ENCODE measurements at regions not wholly inside any gene's neighbourhood (a gene's known extent, or its start where the extent isn't known, plus 50 kb on each side); places are given as distances from the start of the nearest gene placed in this dataset.

DNA sequence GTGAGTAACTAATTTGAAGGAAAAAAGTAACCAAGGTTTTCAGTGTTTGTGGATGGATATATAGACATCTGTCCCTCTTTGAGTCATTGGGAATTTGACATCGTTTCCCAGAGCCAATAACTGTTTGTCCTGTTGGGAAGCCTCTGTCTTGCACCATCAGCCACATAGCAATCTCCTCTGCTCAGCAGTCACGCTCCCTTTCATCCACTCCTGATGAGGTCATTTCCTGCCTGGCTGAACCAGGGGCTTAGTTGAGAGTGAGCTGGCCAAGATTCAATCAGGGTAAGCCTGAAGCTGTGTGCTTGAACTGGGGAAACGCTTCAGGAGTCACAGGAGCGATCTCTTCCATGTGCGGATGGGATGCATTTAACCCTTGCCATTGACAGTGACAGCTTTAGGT, 121.5 kb upstream of the FOXQ1 start:
- H3K27ac ChIP-seq (ENCODE audit: low read depth, low read length), result no peak overlapping the region
- intact Hi-C loops (cut with micrococcal nuclease), result no loop called here
- no peak overlapping the region for H3K4me3 ChIP-seq (ENCODE audit: low read length)
- Mint-ChIP-seq H3K4me1 (no peaks in the 10 kb centered on the region), H3K27ac (no peak overlapping the region), H3K36me3 (no peaks in the 10 kb centered on the region), H3K27me3 (peaks cover 2 to 32% (median 17%) of the 10 kb centered on the region in 5 donors), H3K4me3 (no peak overlapping the region), H3K9me3 (peaks cover 0 to 12% (median 3%) of the 10 kb centered on the region in 11 donors)
- POLR2A ChIA-PET, result no interaction called here
- H3K27me3 ChIP-seq (ENCODE audit: control insufficient read depth in 2 of 2, insufficient read depth in 2 of 2, low read length in 2 of 2), result no peaks in the 10 kb centered on the region
- H3K36me3 ChIP-seq (ENCODE audit: control insufficient read depth in 2 of 3, insufficient read depth in 3 of 3, low read length in 3 of 3), result no peaks in the 10 kb centered on the region
- CTCF ChIA-PET, result no interaction called here
- DNase-seq (no peak), ATAC-seq (no peak)
- H3K4me1 ChIP-seq (ENCODE audit: control insufficient read depth in 2 of 2, insufficient read depth in 2 of 2, low read length in 2 of 2), result no peaks in the 10 kb centered on the region
- no peaks in the 10 kb centered on the region for H3K9me3 ChIP-seq (ENCODE audit: control insufficient read depth in 2 of 3, low read length in 3 of 3)

DNA sequence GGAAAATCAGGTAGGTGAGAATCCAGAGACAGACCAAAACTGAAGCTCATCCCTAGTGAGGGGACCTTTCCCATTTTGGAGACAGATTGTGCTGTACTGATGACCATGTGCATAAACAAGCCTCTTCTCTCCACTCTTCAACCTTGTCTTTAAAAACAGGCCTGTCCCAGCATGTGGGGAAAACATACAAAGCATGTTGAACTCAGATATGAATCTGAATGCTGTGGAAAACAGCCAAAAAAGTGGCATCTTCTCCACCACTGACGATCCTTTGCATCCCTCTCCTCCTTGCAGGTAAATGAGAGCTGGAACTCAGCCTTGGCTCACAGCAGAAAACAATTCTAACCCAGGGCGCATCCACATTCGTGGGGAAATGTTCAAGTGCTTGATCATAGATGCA, 123.7 kb upstream of the FOXQ1 start:
- Histone ChIP-seq H3K27me3 (ENCODE audit: control insufficient read depth in 2 of 2, insufficient read depth in 2 of 2, low read length in 2 of 2) (no peaks in the 10 kb centered on the region), H3K4me1 (ENCODE audit: control insufficient read depth in 2 of 2, insufficient read depth in 2 of 2, low read length in 2 of 2) (no peaks in the 10 kb centered on the region), H3K27ac (ENCODE audit: low read depth, low read length) (no peak overlapping the region), H3K36me3 (ENCODE audit: control insufficient read depth in 2 of 3, insufficient read depth in 3 of 3, low read length in 3 of 3) (no peaks in the 10 kb centered on the region), H3K9me3 (ENCODE audit: control insufficient read depth in 2 of 3, low read length in 3 of 3) (no peaks in the 10 kb centered on the region), H3K4me3 (ENCODE audit: low read length) (no peak overlapping the region)
- H3K4me3 Mint-ChIP-seq, result no peak overlapping the region
- H3K4me1 Mint-ChIP-seq, result no peaks in the 10 kb centered on the region
- no peaks in the 10 kb centered on the region for H3K36me3 Mint-ChIP-seq
- intact Hi-C loops (cut with micrococcal nuclease), result no loop called here
- DNase-seq (no peak), ATAC-seq (no peak)
- peaks cover 0 to under 1% (median 0%) of the 10 kb centered on the region in 11 donors for H3K9me3 Mint-ChIP-seq
- H3K27me3 Mint-ChIP-seq, result peaks cover 2 to 27% (median 18%) of the 10 kb centered on the region in 5 donors
- ChIA-PET CTCF (no interaction called here), POLR2A (no interaction called here)
- H3K27ac Mint-ChIP-seq, result no peak overlapping the region

- Histone ChIP-seq H3K4me3 (ENCODE audit: low read length) (no peak overlapping the region), H3K4me1 (ENCODE audit: control insufficient read depth in 2 of 2, insufficient read depth in 2 of 2, low read length in 2 of 2) (no peaks in the 10 kb centered on the region), H3K27ac (ENCODE audit: low read depth, low read length) (no peak overlapping the region), H3K27me3 (ENCODE audit: control insufficient read depth in 2 of 2, insufficient read depth in 2 of 2, low read length in 2 of 2) (no peaks in the 10 kb centered on the region), H3K9me3 (ENCODE audit: control insufficient read depth in 2 of 3, low read length in 3 of 3) (no peaks in the 10 kb centered on the region), H3K36me3 (ENCODE audit: control insufficient read depth in 2 of 3, insufficient read depth in 3 of 3, low read length in 3 of 3) (no peaks in the 10 kb centered on the region)
- peaks cover 2 to 27% (median 22%) of the 10 kb centered on the region in 5 donors for H3K27me3 Mint-ChIP-seq
- POLR2A ChIA-PET, result no interaction called here
- H3K4me1 Mint-ChIP-seq, result no peaks in the 10 kb centered on the region
- no peak for DNase-seq
- CTCF ChIA-PET, result no interaction called here
- no peak overlapping the region for H3K4me3 Mint-ChIP-seq
- ATAC-seq, result no peak
- H3K9me3 Mint-ChIP-seq, result no peaks in the 10 kb centered on the region
- intact Hi-C loops (cut with micrococcal nuclease), result no loop called here
- no peak overlapping the region for H3K27ac Mint-ChIP-seq
- H3K36me3 Mint-ChIP-seq, result no peaks in the 10 kb centered on the region
Observed at GRCh38 chr6:1187293-1188131, 124.4 kb upstream of the FOXQ1 start.

- DNase-seq, result no peak
- Mint-ChIP-seq H3K27ac (no peak overlapping the region), H3K4me3 (no peak overlapping the region), H3K27me3 (peaks cover 3 to 21% (median 9%) of the 10 kb centered on the region in 5 donors), H3K4me1 (no peaks in the 10 kb centered on the region), H3K36me3 (no peaks in the 10 kb centered on the region), H3K9me3 (no peaks in the 10 kb centered on the region)
- H3K27me3 ChIP-seq (ENCODE audit: control insufficient read depth in 2 of 2, insufficient read depth in 2 of 2, low read length in 2 of 2), result no peaks in the 10 kb centered on the region
- ChIA-PET CTCF (no interaction called here), POLR2A (no interaction called here)
- no peak overlapping the region for H3K4me3 ChIP-seq (ENCODE audit: low read length)
- H3K9me3 ChIP-seq (ENCODE audit: control insufficient read depth in 2 of 3, low read length in 3 of 3), result no peaks in the 10 kb centered on the region
- no peak for ATAC-seq
- no peak overlapping the region for H3K27ac ChIP-seq (ENCODE audit: low read depth, low read length)
- no peaks in the 10 kb centered on the region for H3K4me1 ChIP-seq (ENCODE audit: control insufficient read depth in 2 of 2, insufficient read depth in 2 of 2, low read length in 2 of 2)
- H3K36me3 ChIP-seq (ENCODE audit: control insufficient read depth in 2 of 3, insufficient read depth in 3 of 3, low read length in 3 of 3), result no peaks in the 10 kb centered on the region
- intact Hi-C loops (cut with micrococcal nuclease), result no loop called here
Observed at GRCh38 chr6:1184318-1184717, 127.6 kb upstream of the FOXQ1 start.

DNA sequence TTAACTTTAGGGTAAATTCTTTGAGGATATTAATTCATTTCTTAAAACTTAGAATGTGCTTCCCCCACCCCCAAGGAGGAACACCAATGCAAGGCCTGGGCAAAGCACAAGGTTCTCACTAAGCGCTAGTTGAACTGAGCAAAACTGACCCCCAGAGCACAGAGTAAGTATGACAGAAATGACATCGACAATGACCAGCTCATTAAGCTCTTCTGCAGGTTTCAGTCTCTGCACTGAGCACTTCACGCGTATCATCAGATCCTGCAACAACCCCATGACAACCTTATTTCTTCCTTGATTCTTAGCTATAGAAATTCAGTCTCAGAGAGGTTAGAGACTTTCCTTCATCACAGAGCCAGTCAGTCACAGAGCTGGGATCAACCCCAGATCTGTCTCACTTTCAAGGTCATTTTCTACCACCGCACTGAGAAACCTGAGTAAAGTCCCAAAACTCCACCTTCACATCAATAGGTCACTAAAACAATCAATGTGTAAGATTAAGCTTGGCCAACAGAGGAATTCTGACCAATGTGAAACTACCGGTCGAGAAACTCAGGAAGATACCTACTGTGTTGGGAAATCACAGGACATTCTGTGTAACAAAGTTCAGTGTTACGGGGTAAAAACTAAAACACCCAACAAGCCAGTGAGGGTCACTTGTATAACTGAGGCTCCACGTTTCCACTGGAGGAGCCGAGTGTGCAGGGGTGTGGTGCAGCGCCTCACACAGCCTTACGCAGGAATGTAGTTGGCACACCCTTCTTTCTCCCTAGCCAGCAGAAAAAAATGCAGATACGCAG, 129.0 kb upstream of the FOXQ1 start:
- no peaks in the 10 kb centered on the region for H3K36me3 Mint-ChIP-seq
- H3K4me1 Mint-ChIP-seq, result no peaks in the 10 kb centered on the region
- Histone ChIP-seq H3K4me1 (ENCODE audit: control insufficient read depth in 2 of 2, insufficient read depth in 2 of 2, low read length in 2 of 2) (no peaks in the 10 kb centered on the region), H3K36me3 (ENCODE audit: control insufficient read depth in 2 of 3, insufficient read depth in 3 of 3, low read length in 3 of 3) (no peaks in the 10 kb centered on the region), H3K27ac (ENCODE audit: low read depth, low read length) (no peak overlapping the region), H3K27me3 (ENCODE audit: control insufficient read depth in 2 of 2, insufficient read depth in 2 of 2, low read length in 2 of 2) (no peaks in the 10 kb centered on the region), H3K9me3 (ENCODE audit: control insufficient read depth in 2 of 3, low read length in 3 of 3) (no peaks in the 10 kb centered on the region), H3K4me3 (ENCODE audit: low read length) (no peak overlapping the region)
- intact Hi-C loops (cut with micrococcal nuclease), result no loop called here
- no peak for ATAC-seq
- CTCF ChIA-PET, result no interaction called here
- POLR2A ChIA-PET, result no interaction called here
- H3K27ac Mint-ChIP-seq, result no peak overlapping the region
- H3K4me3 Mint-ChIP-seq, result no peak overlapping the region
- H3K9me3 Mint-ChIP-seq, result peaks cover 0 to 4% (median 0%) of the 10 kb centered on the region in 11 donors
- no peak for DNase-seq
- peaks cover 5 to 26% (median 15%) of the 10 kb centered on the region in 5 donors for H3K27me3 Mint-ChIP-seq

DNA sequence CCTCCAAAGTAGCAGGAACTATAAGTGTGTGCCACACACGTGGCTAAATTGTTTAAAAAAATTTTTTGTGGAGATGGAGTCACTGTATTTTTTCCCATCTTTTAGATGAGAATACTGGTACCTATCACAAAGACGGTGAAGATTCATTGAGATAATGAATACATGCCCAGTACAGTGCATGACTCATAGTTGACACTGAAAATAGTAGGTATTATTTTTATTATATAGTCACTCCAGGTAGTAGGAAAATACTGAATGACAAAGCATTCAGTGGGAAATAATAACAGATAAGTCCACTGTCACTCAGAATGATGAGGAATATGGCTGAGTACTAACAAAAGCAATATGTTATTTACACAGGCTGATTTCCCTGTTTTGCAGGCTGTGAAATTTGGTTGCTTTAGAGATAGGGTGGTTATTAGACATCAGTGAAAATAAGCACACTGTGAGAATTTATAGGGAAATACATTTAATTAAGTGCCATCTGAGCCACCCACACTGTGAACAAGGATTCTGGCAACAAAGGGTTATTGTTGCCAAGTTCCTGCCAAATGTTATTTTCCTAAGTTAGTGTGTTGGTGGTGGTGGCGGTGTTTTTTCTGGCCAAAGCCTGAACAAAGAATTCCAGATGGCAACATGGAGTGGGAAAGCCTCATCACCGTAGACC, 129.8 kb upstream of the FOXQ1 start:
- ChIA-PET CTCF (no interaction called here), POLR2A (no interaction called here)
- intact Hi-C loops (cut with micrococcal nuclease), result no loop called here
- Mint-ChIP-seq H3K27ac (no peak overlapping the region), H3K4me1 (no peaks in the 10 kb centered on the region), H3K4me3 (no peak overlapping the region), H3K9me3 (peaks cover 0 to 4% (median 0%) of the 10 kb centered on the region in 11 donors), H3K36me3 (no peaks in the 10 kb centered on the region), H3K27me3 (peaks cover 5 to 34% (median 18%) of the 10 kb centered on the region in 5 donors)
- H3K4me1 ChIP-seq (ENCODE audit: control insufficient read depth in 2 of 2, insufficient read depth in 2 of 2, low read length in 2 of 2), result no peaks in the 10 kb centered on the region
- H3K27me3 ChIP-seq (ENCODE audit: control insufficient read depth in 2 of 2, insufficient read depth in 2 of 2, low read length in 2 of 2), result no peaks in the 10 kb centered on the region
- DNase-seq (no peak), ATAC-seq (no peak)
- no peaks in the 10 kb centered on the region for H3K36me3 ChIP-seq (ENCODE audit: control insufficient read depth in 2 of 3, insufficient read depth in 3 of 3, low read length in 3 of 3)
- no peaks in the 10 kb centered on the region for H3K9me3 ChIP-seq (ENCODE audit: control insufficient read depth in 2 of 3, low read length in 3 of 3)
- no peak overlapping the region for H3K27ac ChIP-seq (ENCODE audit: low read depth, low read length)
- H3K4me3 ChIP-seq (ENCODE audit: low read length), result no peak overlapping the region
